Peyer's patch (tissue), 4 donors: ENCODE measurements at regions not wholly inside any gene's neighbourhood (a gene's known extent, or its start where the extent isn't known, plus 50 kb on each side); places are given as distances from the start of the nearest gene placed in this dataset.

Experiments
- POLR2A ChIP-seq, 2 donors: fragments of 450-650 bp; IDR thresholded peaks; one replicate each; pipeline ENCODE4 v1.5.1; 2017; ENCODE audit warnings: antibody characterized with exemption in 2 of 2, mild to moderate bottlenecking in 2 of 2, moderate library complexity in 2 of 2
- TF ChIP-seq, protein P1 (sequence below), 6 experiments: fragments of 450-650 bp in 4 of 6; fragments of 200-600 bp in 2 of 6; sonication (generic) in 1 of 6; IDR thresholded peaks; one replicate each; pipeline ENCODE4 v1.5.1; 2017 to 2019; ENCODE audit warnings: antibody characterized with exemption in 6 of 6, mild to moderate bottlenecking in 3 of 6, moderate library complexity in 1 of 6

DNA sequence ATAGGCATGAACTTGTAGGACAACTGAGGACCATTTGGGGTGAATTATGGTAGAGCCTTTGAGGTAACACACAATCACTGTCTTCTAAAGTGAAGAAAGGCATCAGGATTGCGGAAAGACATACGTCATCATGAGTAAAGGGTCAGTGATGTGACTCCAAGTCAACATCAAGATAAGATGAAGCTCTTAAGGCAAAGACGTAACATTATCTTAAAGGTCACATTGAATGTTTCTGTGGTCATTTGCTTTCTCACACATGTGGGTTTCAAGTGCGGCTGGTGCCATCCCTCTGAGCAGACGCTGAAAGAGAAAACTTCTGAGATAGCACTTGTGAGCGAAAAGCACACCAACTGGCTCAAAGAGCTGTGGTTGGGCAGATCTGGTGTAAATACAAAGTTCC, 63.3 kb upstream of the GRAMD2B start:
- TF ChIP-seq, protein P1, sequence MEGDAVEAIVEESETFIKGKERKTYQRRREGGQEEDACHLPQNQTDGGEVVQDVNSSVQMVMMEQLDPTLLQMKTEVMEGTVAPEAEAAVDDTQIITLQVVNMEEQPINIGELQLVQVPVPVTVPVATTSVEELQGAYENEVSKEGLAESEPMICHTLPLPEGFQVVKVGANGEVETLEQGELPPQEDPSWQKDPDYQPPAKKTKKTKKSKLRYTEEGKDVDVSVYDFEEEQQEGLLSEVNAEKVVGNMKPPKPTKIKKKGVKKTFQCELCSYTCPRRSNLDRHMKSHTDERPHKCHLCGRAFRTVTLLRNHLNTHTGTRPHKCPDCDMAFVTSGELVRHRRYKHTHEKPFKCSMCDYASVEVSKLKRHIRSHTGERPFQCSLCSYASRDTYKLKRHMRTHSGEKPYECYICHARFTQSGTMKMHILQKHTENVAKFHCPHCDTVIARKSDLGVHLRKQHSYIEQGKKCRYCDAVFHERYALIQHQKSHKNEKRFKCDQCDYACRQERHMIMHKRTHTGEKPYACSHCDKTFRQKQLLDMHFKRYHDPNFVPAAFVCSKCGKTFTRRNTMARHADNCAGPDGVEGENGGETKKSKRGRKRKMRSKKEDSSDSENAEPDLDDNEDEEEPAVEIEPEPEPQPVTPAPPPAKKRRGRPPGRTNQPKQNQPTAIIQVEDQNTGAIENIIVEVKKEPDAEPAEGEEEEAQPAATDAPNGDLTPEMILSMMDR (IDR thresholded peaks at IDR 0.05): no peak
- no peak for TF ChIP-seq POLR2A (IDR thresholded peaks at IDR 0.05)
